ENCODE measurements at regions not wholly inside any gene's neighbourhood (a gene's known extent, or its start where the extent isn't known, plus 50 kb on each side); places are given as distances from the start of the nearest gene placed in this dataset.

- Histone ChIP-seq H3K79me2 (ENCODE audit: control insufficient read depth, insufficient read depth, low read length) (peaks cover 36% of the 10 kb centered on the region), H3K9me3 (ENCODE audit: control extremely low read depth in 1 of 3, control insufficient read depth in 2 of 3, insufficient read depth in 1 of 3, low read length in 2 of 3) (no peaks in the 10 kb centered on the region), H4K20me1 (ENCODE audit: control insufficient read depth, insufficient read depth, low read length, poor library complexity, severe bottlenecking) (no peaks in the 10 kb centered on the region), H3K9ac (ENCODE audit: low read length) (no peak overlapping the region), H3K27me3 (replicated peaks in 1 of 4; ENCODE audit: control extremely low read depth in 1 of 4, control insufficient read depth in 3 of 4, insufficient read depth in 4 of 4, low read length in 3 of 4) (no peaks in the 10 kb centered on the region), H3K4me3 (ENCODE audit: control extremely low read depth in 1 of 5, extremely low read depth in 1 of 5, insufficient read depth in 1 of 5, low read depth in 2 of 5, low read length in 4 of 5) (no peak overlapping the region), H3K4me1 (ENCODE audit: control insufficient read depth in 2 of 2, insufficient read depth in 2 of 2, low read length in 2 of 2) (peaks cover 29 to 39% of the 10 kb centered on the region in 2 donors), H3K4me2 (replicated peaks; ENCODE audit: low read depth, low read length, poor library complexity, severe bottlenecking) (no peak overlapping the region), H3K27ac (ENCODE audit: low read length in 2 of 2) (no peak overlapping the region), H2AFZ (ENCODE audit: insufficient read depth, low read depth, low read length, poor library complexity, severe bottlenecking) (no peak overlapping the region), H3K36me3 (replicated peaks in 1 of 2; ENCODE audit: control extremely low read depth in 1 of 2, control insufficient read depth in 1 of 2, extremely low read depth in 1 of 2, insufficient read depth in 2 of 2, low read length in 1 of 2) (no peaks in the 10 kb centered on the region)
- ChIA-PET POLR2A (no interaction called here), CTCF (interaction anchor here (1.0 to 6.1 kb wide), 5 partner anchors 103 to 207 kb away, joined by 3 to 44 read pairs (median 4); no protein-coding TSS in a partner anchor)
- DNase-seq (no peak), ATAC-seq (ENCODE audit: low read depth) (no peak)
- Mint-ChIP-seq H3K4me1 (peaks cover 61% of the 10 kb centered on the region), H3K27me3 (no peaks in the 10 kb centered on the region), H3K27ac (no peak overlapping the region), H3K4me3 (no peak overlapping the region), H3K9me3 (ENCODE audit: insufficient read depth) (no peaks in the 10 kb centered on the region)
- TF ChIP-seq, protein P1, sequence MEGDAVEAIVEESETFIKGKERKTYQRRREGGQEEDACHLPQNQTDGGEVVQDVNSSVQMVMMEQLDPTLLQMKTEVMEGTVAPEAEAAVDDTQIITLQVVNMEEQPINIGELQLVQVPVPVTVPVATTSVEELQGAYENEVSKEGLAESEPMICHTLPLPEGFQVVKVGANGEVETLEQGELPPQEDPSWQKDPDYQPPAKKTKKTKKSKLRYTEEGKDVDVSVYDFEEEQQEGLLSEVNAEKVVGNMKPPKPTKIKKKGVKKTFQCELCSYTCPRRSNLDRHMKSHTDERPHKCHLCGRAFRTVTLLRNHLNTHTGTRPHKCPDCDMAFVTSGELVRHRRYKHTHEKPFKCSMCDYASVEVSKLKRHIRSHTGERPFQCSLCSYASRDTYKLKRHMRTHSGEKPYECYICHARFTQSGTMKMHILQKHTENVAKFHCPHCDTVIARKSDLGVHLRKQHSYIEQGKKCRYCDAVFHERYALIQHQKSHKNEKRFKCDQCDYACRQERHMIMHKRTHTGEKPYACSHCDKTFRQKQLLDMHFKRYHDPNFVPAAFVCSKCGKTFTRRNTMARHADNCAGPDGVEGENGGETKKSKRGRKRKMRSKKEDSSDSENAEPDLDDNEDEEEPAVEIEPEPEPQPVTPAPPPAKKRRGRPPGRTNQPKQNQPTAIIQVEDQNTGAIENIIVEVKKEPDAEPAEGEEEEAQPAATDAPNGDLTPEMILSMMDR (IDR thresholded peaks at IDR 0.05) = no peak
- no peak for TF ChIP-seq EZH2 (IDR thresholded peaks at IDR 0.05; ENCODE audit: borderline replicate concordance, insufficient read depth, low read depth, low read length, poor library complexity, severe bottlenecking)
- 82% methylated on average over 2 of the region's 5 CpGs for WGBS (ENCODE audit: insufficient coverage)
- intact Hi-C loops (cut with micrococcal nuclease) = no loop called here
Measured at GRCh38 chr7:50209461-50210135, 94.9 kb upstream of the IKZF1 start.

GRCh38 chr7:50208378-50208982 lies 96.0 kb upstream of the IKZF1 start:
- H3K9ac ChIP-seq (ENCODE audit: low read length) = no peak overlapping the region
- Mint-ChIP-seq H3K4me3 (no peak overlapping the region), H3K27me3 (no peaks in the 10 kb centered on the region), H3K27ac (no peak overlapping the region), H3K4me1 (peaks cover 60% of the 10 kb centered on the region), H3K9me3 (ENCODE audit: insufficient read depth) (no peaks in the 10 kb centered on the region)
- POLR2A ChIA-PET = interaction anchor here (0.6 kb wide), 1 partner anchor 158 kb away, joined by 3 read pairs; no protein-coding TSS in a partner anchor
- CTCF ChIA-PET = interaction anchor here (1.8 to 7.7 kb wide), 6 partner anchors 21 to 210 kb away, joined by 4 to 241 read pairs (median 52); no protein-coding TSS in a partner anchor
- H3K4me3 ChIP-seq (ENCODE audit: control extremely low read depth in 1 of 5, extremely low read depth in 1 of 5, insufficient read depth in 1 of 5, low read depth in 2 of 5, low read length in 4 of 5) = no peak overlapping the region
- H2AFZ ChIP-seq (ENCODE audit: insufficient read depth, low read depth, low read length, poor library complexity, severe bottlenecking) = no peak overlapping the region
- no peaks in the 10 kb centered on the region for H3K9me3 ChIP-seq (ENCODE audit: control extremely low read depth in 1 of 3, control insufficient read depth in 2 of 3, insufficient read depth in 1 of 3, low read length in 2 of 3)
- H3K36me3 ChIP-seq (replicated peaks in 1 of 2; ENCODE audit: control extremely low read depth in 1 of 2, control insufficient read depth in 1 of 2, extremely low read depth in 1 of 2, insufficient read depth in 2 of 2, low read length in 1 of 2) = no peaks in the 10 kb centered on the region
- H3K27ac ChIP-seq (ENCODE audit: low read length in 2 of 2) = no peak overlapping the region
- no peaks in the 10 kb centered on the region for H3K27me3 ChIP-seq (replicated peaks in 1 of 4; ENCODE audit: control extremely low read depth in 1 of 4, control insufficient read depth in 3 of 4, insufficient read depth in 4 of 4, low read length in 3 of 4)
- no peak for TF ChIP-seq EZH2 (IDR thresholded peaks at IDR 0.05; ENCODE audit: borderline replicate concordance, insufficient read depth, low read depth, low read length, poor library complexity, severe bottlenecking)
- TF ChIP-seq, protein P1 (IDR thresholded peaks at IDR 0.05) = peak; percentile 21
- H3K79me2 ChIP-seq (ENCODE audit: control insufficient read depth, insufficient read depth, low read length) = peaks cover 36% of the 10 kb centered on the region
- no peaks in the 10 kb centered on the region for H4K20me1 ChIP-seq (ENCODE audit: control insufficient read depth, insufficient read depth, low read length, poor library complexity, severe bottlenecking)
- ATAC-seq (ENCODE audit: low read depth) (no peak), DNase-seq (no peak)
- intact Hi-C loops (cut with micrococcal nuclease) = no loop called here
- H3K4me2 ChIP-seq (replicated peaks; ENCODE audit: low read depth, low read length, poor library complexity, severe bottlenecking) = no peak overlapping the region
- 81% methylated on average over 5 of the region's 5 CpGs for WGBS (ENCODE audit: insufficient coverage)
- H3K4me1 ChIP-seq (ENCODE audit: control insufficient read depth in 2 of 2, insufficient read depth in 2 of 2, low read length in 2 of 2) = peaks cover 21 to 31% of the 10 kb centered on the region in 2 donors

All from B cell (primary cell).